NCI-H2107 treated with DMSO at 0.1 percent for 48 hours (cell line): ENCODE measurements at regions not wholly inside any gene's neighbourhood (a gene's known extent, or its start where the extent isn't known, plus 50 kb on each side); places are given as distances from the start of the nearest gene placed in this dataset.
A peak's percentile ranks its signal among the peaks of the same experiment; 100 is the strongest.
"Not testable (repeated sequence)": the region's sequence is repeated elsewhere in the genome, so short reads cannot be mapped to it uniquely, and the experiment has no call there.

ENCODE experiments used
- DNase-seq: peaks from one replicate; lab custom pipeline; 2025; ENCODE audit not compliant: unreplicated experiment; lab: John Stamatoyannopoulos, UW

- DNase-seq: no peak
Observed at GRCh38 chr7:25727876-25728275, 424.1 kb upstream of the NFE2L3 start.

- DNase-seq: no peak
Observed at GRCh38 chr7:25731068-25731845, 420.7 kb upstream of the NFE2L3 start.

GRCh38 chr7:25731846-25732245, 420.2 kb upstream of the NFE2L3 start:
- DNase-seq: no peak

GRCh38 chr7:25732766-25733217, 419.2 kb upstream of the NFE2L3 start:
- DNase-seq: no peak

GRCh38 chr7:25735674-25736242, 416.2 kb upstream of the NFE2L3 start:
- DNase-seq: peak; percentile 11

- no peak for DNase-seq
Observed at GRCh38 chr7:25738528-25738927, 413.5 kb upstream of the NFE2L3 start.

GRCh38 chr7:25739143-25739542, 412.9 kb upstream of the NFE2L3 start:
- no peak for DNase-seq

GRCh38 chr7:25742316-25742715, 409.7 kb upstream of the NFE2L3 start:
- DNase-seq: no peak

- not testable (repeated sequence) for DNase-seq
Observed at GRCh38 chr7:25743670-25744451, 408.1 kb upstream of the NFE2L3 start.

GRCh38 chr7:25750744-25751508, 401.1 kb upstream of the NFE2L3 start:
- DNase-seq: peak; percentile 71

GRCh38 chr7:25752154-25752553, 399.8 kb upstream of the NFE2L3 start:
- no peak for DNase-seq

- peak; percentile 49 for DNase-seq
Observed at GRCh38 chr7:25752967-25753791, 398.8 kb upstream of the NFE2L3 start.

GRCh38 chr7:25753837-25754236, 398.2 kb upstream of the NFE2L3 start:
- DNase-seq: no peak

GRCh38 chr7:25754333-25754732, 397.7 kb upstream of the NFE2L3 start:
- DNase-seq: no peak

GRCh38 chr7:25754751-25755150, 397.2 kb upstream of the NFE2L3 start:
- DNase-seq: no peak

- no peak for DNase-seq
Observed at GRCh38 chr7:25756601-25757000, 395.4 kb upstream of the NFE2L3 start.

- peak; percentile 95 for DNase-seq
Observed at GRCh38 chr7:25758559-25758958, 393.4 kb upstream of the NFE2L3 start.

- peak; percentile 35 for DNase-seq
Observed at GRCh38 chr7:25759286-25759685, 392.7 kb upstream of the NFE2L3 start.

- peak; percentile 41 for DNase-seq
Observed at GRCh38 chr7:25759748-25760147, 392.2 kb upstream of the NFE2L3 start.
